Keratinocyte (primary cell): ENCODE measurements at regions not wholly inside any gene's neighbourhood (a gene's known extent, or its start where the extent isn't known, plus 50 kb on each side); places are given as distances from the start of the nearest gene placed in this dataset.

Source experiments
- DNase-seq: peaks from one replicate; pipeline ENCODE4 v3.0.0-alpha.2; 2011; ENCODE audit warnings: low read depth, missing footprints, low spot score
- FAIRE-seq: peaks from 2 replicates; lab custom pipeline; 2011; peaks lifted over from hg19 to GRCh38; lab: Jason Lieb, UNC
- H2AFZ ChIP-seq: 2 replicates; pipeline ENCODE4 v1.6.0; 2012; ENCODE audit warnings: low read length, control low read depth, inconsistent platforms; ENCODE audit not compliant: control insufficient read depth
- H3K27ac ChIP-seq: 2 replicates; pipeline ENCODE4 v1.5.1; 2011; ENCODE audit warnings: low read length; ENCODE audit not compliant: control insufficient read depth, insufficient read depth
- H3K27me3 ChIP-seq: 3 replicates; pipeline ENCODE4 v1.6.0; 2011; ENCODE audit warnings: low read length; ENCODE audit not compliant: control insufficient read depth, insufficient read depth; ENCODE audit errors: extremely low read depth
- H3K36me3 ChIP-seq, 2 experiments: 2 replicates in 1 of 2; 3 replicates in 1 of 2; pipeline ENCODE4 v1.5.1; 2011; ENCODE audit warnings: low read length in 2 of 2, mild to moderate bottlenecking in 1 of 2; ENCODE audit not compliant: control insufficient read depth in 2 of 2, insufficient read depth in 2 of 2; ENCODE audit errors: extremely low read depth in 1 of 2
- H3K4me1 ChIP-seq: 3 replicates; pipeline ENCODE4 v1.5.1; 2011; ENCODE audit warnings: low read length; ENCODE audit not compliant: control insufficient read depth, insufficient read depth; ENCODE audit errors: extremely low read depth
- H3K4me2 ChIP-seq: 3 replicates; pipeline ENCODE4 v1.6.0; 2011; ENCODE audit warnings: low read depth, low read length; ENCODE audit not compliant: control insufficient read depth, insufficient read depth; ENCODE audit errors: extremely low read depth
- H3K4me3 ChIP-seq, 3 experiments: fragments of 200-600 bp in 1 of 3; sonication (generic) in 1 of 3; 2 replicates in 2 of 3; 3 replicates in 1 of 3; pipeline ENCODE4 v1.5.1; 2011 to 2016; ENCODE audit warnings: low read length in 3 of 3, mild to moderate bottlenecking in 3 of 3, control low read depth in 2 of 3, inconsistent platforms in 1 of 3, low read depth in 1 of 3, mixed read lengths in 1 of 3, mixed run types in 1 of 3, moderate library complexity in 1 of 3; ENCODE audit not compliant: control insufficient read depth in 2 of 3, insufficient read depth in 2 of 3; ENCODE audit errors: extremely low read depth in 1 of 3
- H3K79me2 ChIP-seq: 2 replicates; pipeline ENCODE4 v1.6.0; 2012; ENCODE audit warnings: low read length; ENCODE audit not compliant: control insufficient read depth, insufficient read depth
- H3K9ac ChIP-seq: 3 replicates; pipeline ENCODE4 v1.6.0; 2011; ENCODE audit warnings: low read length; ENCODE audit not compliant: control insufficient read depth, insufficient read depth; ENCODE audit errors: extremely low read depth
- H3K9me1 ChIP-seq: 3 replicates; pipeline ENCODE4 v1.6.0; 2011; ENCODE audit warnings: low read length; ENCODE audit not compliant: control insufficient read depth, insufficient read depth; ENCODE audit errors: extremely low read depth
- H3K9me3 ChIP-seq: 2 replicates; pipeline ENCODE4 v1.5.1; 2012; ENCODE audit warnings: low read depth, low read length; ENCODE audit not compliant: control insufficient read depth
- H4K20me1 ChIP-seq: 3 replicates; pipeline ENCODE4 v1.6.0; 2011; ENCODE audit warnings: low read length; ENCODE audit not compliant: control insufficient read depth, insufficient read depth; ENCODE audit errors: extremely low read depth
- CTCF ChIP-seq, 3 experiments: IDR thresholded peaks in 1 of 3; conservative IDR thresholded peaks in 1 of 3; optimal IDR thresholded peaks in 1 of 3; 2 replicates in 2 of 3; 3 replicates in 1 of 3; pipeline versions ENCODE3 to v1.5.1; 2011; ENCODE audit warnings: low read length in 3 of 3, mild to moderate bottlenecking in 3 of 3, moderate library complexity in 2 of 3, control low read depth in 1 of 3, inconsistent platforms in 1 of 3; ENCODE audit not compliant: insufficient read depth in 2 of 3; ENCODE audit errors: extremely low read depth in 1 of 3
- EZH2 ChIP-seq: IDR thresholded peaks from one replicate; pipeline ENCODE4 v1.6.1; 2012; ENCODE audit warnings: inconsistent platforms, mild to moderate bottlenecking, low read length, moderate library complexity
- dilution Hi-C: fragments of 300-500 bp; cut with MboI; formaldehyde crosslinking; loops from one replicate; pipeline ENCODE4 v1.7.0; 2020; ENCODE audit warnings: low sequenced_read_pairs; ENCODE audit not compliant: extremely low pct_ligation_motif_present

GRCh38 chr4:54359919-54360650 lies 131.0 kb downstream of the PDGFRA start:
- no peak for TF ChIP-seq CTCF (optimal IDR thresholded peaks at IDR 0.05 in 1 of 3, IDR thresholded peaks at IDR 0.05 in 1 of 3, conservative IDR thresholded peaks at IDR 0.05 in 1 of 3; ENCODE audit: extremely low read depth in 1 of 3, insufficient read depth in 2 of 3, low read length in 3 of 3)
- TF ChIP-seq EZH2 = no peak
- Histone ChIP-seq H3K79me2 (no peaks in the 10 kb centered on the region), H3K36me3 (no peaks in the 10 kb centered on the region), H3K27me3 (no peaks in the 10 kb centered on the region), H3K9ac (no peak overlapping the region), H4K20me1 (no peaks in the 10 kb centered on the region), H3K4me1 (no peaks in the 10 kb centered on the region), H3K9me1 (no peaks in the 10 kb centered on the region), H2AFZ (no peak overlapping the region), H3K9me3 (no peaks in the 10 kb centered on the region), H3K4me3 (no peak overlapping the region), H3K4me2 (no peak overlapping the region), H3K27ac (no peak overlapping the region)
- dilution Hi-C loops = no loop called here
- no peak for DNase-seq
- no peak for FAIRE-seq

GRCh38 chr4:54363037-54363436 lies 133.9 kb downstream of the PDGFRA start:
- no peak overlapping the region for H3K4me3 ChIP-seq
- no peak for FAIRE-seq

More at GRCh38 chr4:54363037-54363436, 133.9 kb downstream of the PDGFRA start:
- dilution Hi-C loops = no loop called here
- no peak for TF ChIP-seq EZH2
- no peak for TF ChIP-seq CTCF (optimal IDR thresholded peaks at IDR 0.05 in 1 of 3, IDR thresholded peaks at IDR 0.05 in 1 of 3, conservative IDR thresholded peaks at IDR 0.05 in 1 of 3; ENCODE audit: extremely low read depth in 1 of 3, insufficient read depth in 2 of 3, low read length in 3 of 3)
- Histone ChIP-seq H3K4me1 (no peaks in the 10 kb centered on the region), H3K4me2 (no peak overlapping the region), H2AFZ (no peak overlapping the region), H3K9ac (no peak overlapping the region), H3K79me2 (no peaks in the 10 kb centered on the region), H3K36me3 (no peaks in the 10 kb centered on the region), H3K27me3 (no peaks in the 10 kb centered on the region), H3K9me1 (no peaks in the 10 kb centered on the region), H4K20me1 (no peaks in the 10 kb centered on the region), H3K9me3 (no peaks in the 10 kb centered on the region), H3K27ac (no peak overlapping the region)
- DNase-seq = no peak
